B cell (primary cell): ENCODE measurements at regions not wholly inside any gene's neighbourhood (a gene's known extent, or its start where the extent isn't known, plus 50 kb on each side); places are given as distances from the start of the nearest gene placed in this dataset.

Source experiments
- EZH2 ChIP-seq: IDR thresholded peaks from 2 replicates; pipeline ENCODE4 v1.6.1; 2012; ENCODE audit warnings: borderline replicate concordance, low read depth, mild to moderate bottlenecking, moderate library complexity, low read length; ENCODE audit not compliant: insufficient read depth, poor library complexity, severe bottlenecking
- TF ChIP-seq, protein P1 (sequence below): fragments of 200-600 bp; IDR thresholded peaks from one replicate; pipeline ENCODE4 v1.8.0; 2022; ENCODE audit warnings: antibody characterized with exemption, mild to moderate bottlenecking

- TF ChIP-seq, protein P1, sequence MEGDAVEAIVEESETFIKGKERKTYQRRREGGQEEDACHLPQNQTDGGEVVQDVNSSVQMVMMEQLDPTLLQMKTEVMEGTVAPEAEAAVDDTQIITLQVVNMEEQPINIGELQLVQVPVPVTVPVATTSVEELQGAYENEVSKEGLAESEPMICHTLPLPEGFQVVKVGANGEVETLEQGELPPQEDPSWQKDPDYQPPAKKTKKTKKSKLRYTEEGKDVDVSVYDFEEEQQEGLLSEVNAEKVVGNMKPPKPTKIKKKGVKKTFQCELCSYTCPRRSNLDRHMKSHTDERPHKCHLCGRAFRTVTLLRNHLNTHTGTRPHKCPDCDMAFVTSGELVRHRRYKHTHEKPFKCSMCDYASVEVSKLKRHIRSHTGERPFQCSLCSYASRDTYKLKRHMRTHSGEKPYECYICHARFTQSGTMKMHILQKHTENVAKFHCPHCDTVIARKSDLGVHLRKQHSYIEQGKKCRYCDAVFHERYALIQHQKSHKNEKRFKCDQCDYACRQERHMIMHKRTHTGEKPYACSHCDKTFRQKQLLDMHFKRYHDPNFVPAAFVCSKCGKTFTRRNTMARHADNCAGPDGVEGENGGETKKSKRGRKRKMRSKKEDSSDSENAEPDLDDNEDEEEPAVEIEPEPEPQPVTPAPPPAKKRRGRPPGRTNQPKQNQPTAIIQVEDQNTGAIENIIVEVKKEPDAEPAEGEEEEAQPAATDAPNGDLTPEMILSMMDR: no peak
- no peak for TF ChIP-seq EZH2
These were observed 55.0 kb upstream of the FNDC3A start for GRCh38 chr13:48920730-48921129.
